Smooth muscle cell of the brain vasculature (primary cell): ENCODE measurements at regions not wholly inside any gene's neighbourhood (a gene's known extent, or its start where the extent isn't known, plus 50 kb on each side); places are given as distances from the start of the nearest gene placed in this dataset.

ENCODE experiments used
- DNase-seq: peaks from one replicate; pipeline ENCODE4 v3.0.0-alpha.2; 2012; ENCODE audit warnings: low read depth, low spot score

GRCh38 chr18:1928711-1929110, 642.6 kb downstream of the METTL4 start:
- no peak for DNase-seq

GRCh38 chr18:1929720-1930119, 641.6 kb downstream of the METTL4 start:
- DNase-seq, result no peak

GRCh38 chr18:1930291-1931270, 640.7 kb downstream of the METTL4 start:
- DNase-seq, result no peak

- DNase-seq, result no peak
These were observed 618.8 kb downstream of the METTL4 start for GRCh38 chr18:1952486-1952885.

GRCh38 chr18:1954583-1955312, 616.6 kb downstream of the METTL4 start:
- DNase-seq, result no peak

GRCh38 chr18:1958798-1959197, 612.5 kb downstream of the METTL4 start:
- DNase-seq, result no peak

GRCh38 chr18:1965016-1965415, 606.3 kb downstream of the METTL4 start:
- no peak for DNase-seq

GRCh38 chr18:1965541-1965940, 605.8 kb downstream of the METTL4 start:
- no peak for DNase-seq

- DNase-seq, result no peak
These were observed 602.4 kb downstream of the METTL4 start for GRCh38 chr18:1968801-1969498.

- DNase-seq, result no peak
These were observed 594.8 kb downstream of the METTL4 start for GRCh38 chr18:1976484-1976883.

- DNase-seq, result no peak
These were observed 589.2 kb downstream of the METTL4 start for GRCh38 chr18:1982056-1982455.

- DNase-seq, result no peak
These were observed 587.4 kb downstream of the METTL4 start for GRCh38 chr18:1983746-1984515.

GRCh38 chr18:1993866-1994265, 577.4 kb downstream of the METTL4 start:
- DNase-seq, result no peak

- no peak for DNase-seq
These were observed 576.8 kb downstream of the METTL4 start for GRCh38 chr18:1994471-1994870.

- DNase-seq, result no peak
These were observed 576.2 kb downstream of the METTL4 start for GRCh38 chr18:1995041-1995612.

- no peak for DNase-seq
These were observed 573.2 kb downstream of the METTL4 start for GRCh38 chr18:1998121-1998520.

GRCh38 chr18:1999387-1999786, 571.9 kb downstream of the METTL4 start:
- DNase-seq, result no peak

GRCh38 chr18:2002151-2002550, 569.2 kb downstream of the METTL4 start:
- DNase-seq, result no peak

- no peak for DNase-seq
These were observed 568.7 kb downstream of the METTL4 start for GRCh38 chr18:2002604-2003003.

- DNase-seq, result no peak
These were observed 561.2 kb downstream of the METTL4 start for GRCh38 chr18:2009942-2010697.
